ENCODE measurements at regions not wholly inside any gene's neighbourhood (a gene's known extent, or its start where the extent isn't known, plus 50 kb on each side); places are given as distances from the start of the nearest gene placed in this dataset.

DNA sequence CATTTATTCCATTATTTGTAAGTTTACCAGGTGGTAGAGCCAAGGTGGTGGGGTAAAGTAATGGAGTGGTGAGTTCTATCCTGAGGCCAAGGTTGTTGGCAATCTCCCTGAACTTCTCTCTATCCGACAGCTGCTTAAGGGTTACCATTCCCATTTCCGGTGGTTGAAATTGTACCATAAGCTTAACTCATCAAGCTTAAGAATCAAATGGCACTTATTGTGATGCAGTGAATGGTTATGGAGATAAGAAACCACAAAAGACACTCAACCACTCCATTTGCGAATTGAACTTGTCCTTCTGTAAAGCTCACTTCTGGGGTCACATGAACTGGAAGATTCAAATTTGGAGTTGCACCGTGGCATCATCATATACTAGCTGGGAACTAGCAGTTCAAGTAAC is 287.4 kb upstream of the SLCO3A1 start:
- H2AFZ ChIP-seq (ENCODE audit: low read length), result no peak overlapping the region
- no peaks in the 10 kb centered on the region for H4K20me1 ChIP-seq (ENCODE audit: insufficient read depth, low read length)
- H3K36me3 ChIP-seq (ENCODE audit: insufficient read depth, low read length), result no peaks in the 10 kb centered on the region
- ChIA-PET POLR2A (interaction anchor here (0.5 kb wide), 1 partner anchor 28 kb away, joined by 3 read pairs; no protein-coding TSS in a partner anchor), CTCF (ENCODE audit: unreplicated experiment) (no interaction called here)
- no peak overlapping the region for H3K4me2 ChIP-seq (ENCODE audit: low read length)
- H3K27ac ChIP-seq (ENCODE audit: low read depth, low read length, poor library complexity, severe bottlenecking), result no peak overlapping the region
- no peak for TF ChIP-seq EZH2phosphoT487 (IDR thresholded peaks at IDR 0.05; ENCODE audit: borderline replicate concordance, low read depth, low read length)
- TF ChIP-seq, protein P1, sequence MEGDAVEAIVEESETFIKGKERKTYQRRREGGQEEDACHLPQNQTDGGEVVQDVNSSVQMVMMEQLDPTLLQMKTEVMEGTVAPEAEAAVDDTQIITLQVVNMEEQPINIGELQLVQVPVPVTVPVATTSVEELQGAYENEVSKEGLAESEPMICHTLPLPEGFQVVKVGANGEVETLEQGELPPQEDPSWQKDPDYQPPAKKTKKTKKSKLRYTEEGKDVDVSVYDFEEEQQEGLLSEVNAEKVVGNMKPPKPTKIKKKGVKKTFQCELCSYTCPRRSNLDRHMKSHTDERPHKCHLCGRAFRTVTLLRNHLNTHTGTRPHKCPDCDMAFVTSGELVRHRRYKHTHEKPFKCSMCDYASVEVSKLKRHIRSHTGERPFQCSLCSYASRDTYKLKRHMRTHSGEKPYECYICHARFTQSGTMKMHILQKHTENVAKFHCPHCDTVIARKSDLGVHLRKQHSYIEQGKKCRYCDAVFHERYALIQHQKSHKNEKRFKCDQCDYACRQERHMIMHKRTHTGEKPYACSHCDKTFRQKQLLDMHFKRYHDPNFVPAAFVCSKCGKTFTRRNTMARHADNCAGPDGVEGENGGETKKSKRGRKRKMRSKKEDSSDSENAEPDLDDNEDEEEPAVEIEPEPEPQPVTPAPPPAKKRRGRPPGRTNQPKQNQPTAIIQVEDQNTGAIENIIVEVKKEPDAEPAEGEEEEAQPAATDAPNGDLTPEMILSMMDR (conservative IDR thresholded peaks at IDR 0.05; ENCODE audit: low read length), result no peak
- H3K4me1 ChIP-seq (ENCODE audit: insufficient read depth, low read length, poor library complexity, severe bottlenecking), result no peaks in the 10 kb centered on the region
- no peak for DNase-seq (ENCODE audit: low spot score)
- no peaks in the 10 kb centered on the region for H3K79me2 ChIP-seq (ENCODE audit: insufficient read depth, low read depth, low read length)
- H3K9me3 ChIP-seq (ENCODE audit: low read length), result no peaks in the 10 kb centered on the region
- intact Hi-C loops (cut with micrococcal nuclease; ENCODE audit: unreplicated experiment), result no loop called here
- no peaks in the 10 kb centered on the region for H3K9me2 ChIP-seq (ENCODE audit: insufficient read depth, low read length)
- no TSS peak for BruUV-seq (replicated peaks)
- no peak overlapping the region for H3K4me3 ChIP-seq (ENCODE audit: low read depth, low read length, poor library complexity, severe bottlenecking)

DNA sequence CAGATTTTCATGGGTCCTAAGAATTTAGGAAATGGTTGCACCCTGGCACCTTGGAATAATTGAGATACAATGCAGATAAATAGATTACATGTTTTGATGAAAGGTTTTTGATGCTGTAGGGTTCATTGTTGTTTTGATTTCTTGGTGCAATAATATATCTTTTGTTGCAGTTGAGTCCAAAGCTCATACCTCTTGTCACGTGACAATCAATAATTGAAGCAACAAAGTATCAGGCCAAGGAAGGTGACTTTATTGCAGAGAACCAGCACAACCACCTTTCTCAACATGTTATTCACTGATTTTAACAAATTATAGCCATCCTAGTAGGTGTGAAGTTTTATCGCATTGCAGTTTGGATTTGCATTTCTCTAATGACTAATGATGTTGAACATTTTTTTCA is 285.5 kb upstream of the SLCO3A1 start:
- CTCF ChIA-PET (ENCODE audit: unreplicated experiment), result no interaction called here
- no peak overlapping the region for H2AFZ ChIP-seq (ENCODE audit: low read length)
- no peaks in the 10 kb centered on the region for H3K36me3 ChIP-seq (ENCODE audit: insufficient read depth, low read length)
- H3K9me2 ChIP-seq (ENCODE audit: insufficient read depth, low read length), result no peaks in the 10 kb centered on the region
- no TSS peak for BruUV-seq (replicated peaks)
- H3K4me1 ChIP-seq (ENCODE audit: insufficient read depth, low read length, poor library complexity, severe bottlenecking), result no peaks in the 10 kb centered on the region
- no peak for DNase-seq (ENCODE audit: low spot score)
- H3K9me3 ChIP-seq (ENCODE audit: low read length), result no peaks in the 10 kb centered on the region
- POLR2A ChIA-PET, result no interaction called here
- H3K79me2 ChIP-seq (ENCODE audit: insufficient read depth, low read depth, low read length), result no peaks in the 10 kb centered on the region
- H3K27ac ChIP-seq (ENCODE audit: low read depth, low read length, poor library complexity, severe bottlenecking), result no peak overlapping the region
- no peak overlapping the region for H3K4me3 ChIP-seq (ENCODE audit: low read depth, low read length, poor library complexity, severe bottlenecking)
- intact Hi-C loops (cut with micrococcal nuclease; ENCODE audit: unreplicated experiment), result no loop called here
- H3K4me2 ChIP-seq (ENCODE audit: low read length), result no peak overlapping the region
- no peaks in the 10 kb centered on the region for H4K20me1 ChIP-seq (ENCODE audit: insufficient read depth, low read length)
- no peak for TF ChIP-seq EZH2phosphoT487 (IDR thresholded peaks at IDR 0.05; ENCODE audit: borderline replicate concordance, low read depth, low read length)
- TF ChIP-seq, protein P1 (conservative IDR thresholded peaks at IDR 0.05; ENCODE audit: low read length), result no peak

DNA sequence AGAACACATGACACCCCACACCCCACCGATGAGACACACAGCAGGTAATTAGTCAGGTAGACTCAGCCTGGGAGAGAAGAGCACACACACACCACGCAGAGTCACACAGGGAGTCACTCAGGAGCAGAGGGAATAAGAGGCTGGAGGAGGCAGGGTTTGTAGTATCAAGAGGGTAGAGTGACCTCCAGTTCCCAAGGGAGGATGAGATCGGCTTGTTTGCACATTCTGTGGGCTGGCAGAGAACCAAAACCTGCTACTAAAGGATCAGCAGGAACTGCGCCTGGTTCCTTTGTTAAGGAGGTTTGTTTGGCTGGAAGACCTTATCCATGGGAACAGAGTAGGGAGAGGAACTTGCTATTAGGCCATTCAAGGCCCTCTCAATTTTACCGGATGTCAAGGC is 281.4 kb upstream of the SLCO3A1 start:
- H3K4me2 ChIP-seq (ENCODE audit: low read length), result no peak overlapping the region
- no peaks in the 10 kb centered on the region for H3K79me2 ChIP-seq (ENCODE audit: insufficient read depth, low read depth, low read length)
- no peaks in the 10 kb centered on the region for H3K36me3 ChIP-seq (ENCODE audit: insufficient read depth, low read length)
- ChIA-PET POLR2A (no interaction called here), CTCF (ENCODE audit: unreplicated experiment) (no interaction called here)
- no peak overlapping the region for H2AFZ ChIP-seq (ENCODE audit: low read length)
- DNase-seq (ENCODE audit: low spot score), result no peak
- intact Hi-C loops (cut with micrococcal nuclease; ENCODE audit: unreplicated experiment), result no loop called here
- H3K9me2 ChIP-seq (ENCODE audit: insufficient read depth, low read length), result no peaks in the 10 kb centered on the region
- no peak overlapping the region for H3K27ac ChIP-seq (ENCODE audit: low read depth, low read length, poor library complexity, severe bottlenecking)
- no peaks in the 10 kb centered on the region for H3K4me1 ChIP-seq (ENCODE audit: insufficient read depth, low read length, poor library complexity, severe bottlenecking)
- H4K20me1 ChIP-seq (ENCODE audit: insufficient read depth, low read length), result no peaks in the 10 kb centered on the region
- TF ChIP-seq EZH2phosphoT487 (IDR thresholded peaks at IDR 0.05; ENCODE audit: borderline replicate concordance, low read depth, low read length), result no peak
- TF ChIP-seq, protein P1 (conservative IDR thresholded peaks at IDR 0.05; ENCODE audit: low read length), result no peak
- no peaks in the 10 kb centered on the region for H3K9me3 ChIP-seq (ENCODE audit: low read length)
- H3K4me3 ChIP-seq (ENCODE audit: low read depth, low read length, poor library complexity, severe bottlenecking), result no peak overlapping the region
- BruUV-seq (replicated peaks), result no TSS peak
